HG03175 (cell line): ENCODE measurements at regions not wholly inside any gene's neighbourhood (a gene's known extent, or its start where the extent isn't known, plus 50 kb on each side); places are given as distances from the start of the nearest gene placed in this dataset.

ENCODE experiments used
- ATAC-seq: cut with Tn5 transposase; IDR thresholded peaks from one replicate; pipeline ENCODE4 v1.9.1; 2021; ENCODE audit warnings: mild to moderate bottlenecking, moderate library complexity; ENCODE audit not compliant: unreplicated experiment

DNA sequence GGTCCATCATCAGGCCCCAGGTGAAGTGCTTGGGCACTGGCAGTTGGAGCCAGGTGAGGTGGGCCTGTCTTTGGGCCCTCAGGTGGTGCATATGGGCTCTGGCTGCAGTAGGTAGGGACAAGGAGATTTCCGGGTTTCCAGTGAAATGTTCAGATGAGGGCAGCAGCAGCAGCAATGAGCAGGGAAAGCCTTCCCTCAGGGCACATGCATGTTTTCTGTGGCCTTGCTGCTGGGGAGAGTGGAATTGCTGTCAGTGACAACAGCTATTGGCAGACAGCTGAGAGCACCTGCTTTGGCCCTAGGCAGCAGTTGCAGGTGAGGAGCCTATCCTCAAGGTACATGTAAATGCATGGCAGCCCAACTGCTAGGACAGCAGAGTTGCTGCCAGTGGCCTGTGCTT is 58.9 kb upstream of the QRFPR start:
- no peak for ATAC-seq
